CD4-positive, alpha-beta T cell treated with Interleukin-21 for 1 hour (primary cell): ENCODE measurements at regions not wholly inside any gene's neighbourhood (a gene's known extent, or its start where the extent isn't known, plus 50 kb on each side); places are given as distances from the start of the nearest gene placed in this dataset.

Experiments used
- DNase-seq: peaks from one replicate; pipeline ENCODE4 v3.0.0-alpha.2; 2020

- no peak for DNase-seq
Observed at GRCh38 chr4:180465364-180465763, 1777.8 kb upstream of the TENM3 start.

- no peak for DNase-seq
Observed at GRCh38 chr4:180483036-180483435, 1760.2 kb upstream of the TENM3 start.

GRCh38 chr4:180485407-180485806 lies 1757.8 kb upstream of the TENM3 start:
- no peak for DNase-seq

GRCh38 chr4:180486342-180486741 lies 1756.9 kb upstream of the TENM3 start:
- DNase-seq, result no peak

- no peak for DNase-seq
Observed at GRCh38 chr4:180489787-180490186, 1753.4 kb upstream of the TENM3 start.

GRCh38 chr4:180491210-180491609 lies 1752.0 kb upstream of the TENM3 start:
- DNase-seq, result no peak

GRCh38 chr4:180493299-180493698 lies 1749.9 kb upstream of the TENM3 start:
- no peak for DNase-seq

- no peak for DNase-seq
Observed at GRCh38 chr4:180500154-180500553, 1743.0 kb upstream of the TENM3 start.

- DNase-seq, result no peak
Observed at GRCh38 chr4:180512801-180513475, 1730.3 kb upstream of the TENM3 start.

- no peak for DNase-seq
Observed at GRCh38 chr4:180518906-180519305, 1724.3 kb upstream of the TENM3 start.

- DNase-seq, result no peak
Observed at GRCh38 chr4:180521181-180521580, 1722.0 kb upstream of the TENM3 start.

GRCh38 chr4:180525523-180526077 lies 1717.6 kb upstream of the TENM3 start:
- no peak for DNase-seq

- no peak for DNase-seq
Observed at GRCh38 chr4:180528003-180528402, 1715.2 kb upstream of the TENM3 start.

- no peak for DNase-seq
Observed at GRCh38 chr4:180530787-180531186, 1712.4 kb upstream of the TENM3 start.

- no peak for DNase-seq
Observed at GRCh38 chr4:180532691-180533090, 1710.5 kb upstream of the TENM3 start.

GRCh38 chr4:180538384-180539057 lies 1704.7 kb upstream of the TENM3 start:
- DNase-seq, result no peak

GRCh38 chr4:180539284-180539683 lies 1703.9 kb upstream of the TENM3 start:
- DNase-seq, result no peak

- no peak for DNase-seq
Observed at GRCh38 chr4:180541678-180542077, 1701.5 kb upstream of the TENM3 start.

- DNase-seq, result no peak
Observed at GRCh38 chr4:180542445-180543100, 1700.6 kb upstream of the TENM3 start.

- no peak for DNase-seq
Observed at GRCh38 chr4:180550106-180550505, 1693.1 kb upstream of the TENM3 start.

- DNase-seq, result no peak
Observed at GRCh38 chr4:180557348-180557747, 1685.9 kb upstream of the TENM3 start.

GRCh38 chr4:180557950-180558349 lies 1685.3 kb upstream of the TENM3 start:
- no peak for DNase-seq

- DNase-seq, result no peak
Observed at GRCh38 chr4:180558427-180558826, 1684.8 kb upstream of the TENM3 start.

- DNase-seq, result no peak
Observed at GRCh38 chr4:180560896-180561295, 1682.3 kb upstream of the TENM3 start.
